AG04450 (cell line): ENCODE measurements at regions not wholly inside any gene's neighbourhood (a gene's known extent, or its start where the extent isn't known, plus 50 kb on each side); places are given as distances from the start of the nearest gene placed in this dataset.

ENCODE experiments used
- CTCF ChIA-PET: fragments of 300-600, 350-600 bp; formaldehyde crosslinking; extraction: SDS; loops from one replicate; lab custom pipeline; 2022; ENCODE audit warnings: antibody characterized with exemption, inconsistent platforms; lab: Charles Lee
- POLR2A ChIA-PET: fragments of 350-600 bp; formaldehyde crosslinking; extraction: SDS; loops from one replicate; lab custom pipeline; 2021; ENCODE audit warnings: antibody characterized with exemption, inconsistent platforms; lab: Yijun Ruan, JAX
- DNase-seq: peaks from one replicate; pipeline ENCODE4 v3.0.0-alpha.2; 2011; ENCODE audit warnings: low read depth, low spot score
- H3K27ac ChIP-seq: one replicate; pipeline ENCODE4 v1.5.1; 2012; ENCODE audit warnings: low read depth, low read length, control low read depth
- H3K27me3 ChIP-seq: one replicate; pipeline ENCODE4 v1.6.0; 2012; ENCODE audit warnings: low read length; ENCODE audit not compliant: control insufficient read depth, insufficient read depth
- H3K4me3 ChIP-seq: 2 replicates; pipeline ENCODE4 v1.5.1; 2011; ENCODE audit warnings: mild to moderate bottlenecking, low read depth, low read length, control low read depth
- H3K9me3 ChIP-seq: 2 replicates; pipeline ENCODE4 v1.5.1; 2012; ENCODE audit warnings: low read length; ENCODE audit not compliant: control insufficient read depth, insufficient read depth
- CTCF ChIP-seq: IDR thresholded peaks from 2 replicates; pipeline ENCODE4 v1.5.1; 2011; ENCODE audit warnings: low read depth, low read length, control low read depth, inconsistent platforms

DNA sequence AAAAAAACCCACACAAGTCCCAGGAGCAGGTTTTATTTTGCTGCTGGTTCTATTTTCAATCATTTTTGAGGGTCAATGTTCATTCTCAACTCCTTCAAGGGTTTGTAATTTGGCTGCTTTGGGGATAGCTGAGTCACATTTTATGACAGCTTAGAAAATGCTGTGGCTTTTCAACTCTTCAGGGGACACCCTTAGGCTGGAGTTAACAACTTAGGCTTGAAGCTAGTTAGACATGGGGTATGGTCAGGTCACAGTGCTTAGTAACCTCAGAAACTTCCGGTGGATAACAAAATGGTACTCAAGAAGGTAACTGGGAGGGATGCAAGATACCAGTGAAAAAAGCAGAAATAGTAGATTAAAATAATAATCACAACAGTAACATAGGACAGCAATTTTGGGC, 308.8 kb downstream of the HHIPL2 start:
- H3K4me3 ChIP-seq = no peak overlapping the region
- no peak for TF ChIP-seq CTCF
- no peak overlapping the region for H3K27ac ChIP-seq
- DNase-seq = no peak
- H3K27me3 ChIP-seq = no peaks in the 10 kb centered on the region
- CTCF ChIA-PET = interaction anchor here (0.7 kb wide), 1 partner anchor 219 kb away, joined by 3 read pairs; no protein-coding TSS in a partner anchor
- POLR2A ChIA-PET = no interaction called here
- no peaks in the 10 kb centered on the region for H3K9me3 ChIP-seq

- no peak for TF ChIP-seq CTCF
- CTCF ChIA-PET = no interaction called here
- H3K4me3 ChIP-seq = no peak overlapping the region
These were observed 313.6 kb downstream of the HHIPL2 start for GRCh38 chr1:222234351-222234750.

DNA sequence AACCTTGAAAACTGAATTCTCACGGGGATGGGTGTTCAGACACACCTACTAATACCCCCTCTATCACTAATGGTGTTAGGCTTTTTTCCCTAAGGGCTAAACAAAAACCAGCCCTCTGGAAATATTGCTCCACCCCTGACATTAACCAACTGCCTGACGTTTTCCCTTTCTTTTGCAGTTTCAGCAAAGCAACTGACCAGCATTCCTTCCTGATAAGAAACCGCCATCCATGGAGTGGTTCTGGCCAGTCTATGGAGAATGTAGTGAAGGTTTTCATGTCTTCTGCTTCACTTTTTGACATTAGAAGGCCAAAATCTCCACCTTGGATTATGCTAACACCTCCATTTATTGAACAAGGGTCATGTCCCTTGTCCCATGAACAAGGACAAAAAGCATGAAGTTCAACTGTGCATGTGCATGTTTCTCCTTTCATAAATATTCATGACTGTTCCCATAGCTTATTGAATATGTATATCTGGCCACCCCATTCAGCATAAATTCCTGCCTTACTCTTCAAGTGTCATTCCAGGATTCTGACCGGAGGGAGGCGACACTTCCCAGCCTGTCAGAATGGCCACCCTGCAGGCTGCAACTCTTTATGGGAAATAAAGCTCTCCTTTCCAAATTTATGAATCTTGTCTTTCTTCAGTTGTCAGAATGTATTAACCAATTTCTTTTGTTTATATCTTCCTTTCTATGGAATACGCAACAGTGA, 314.3 kb downstream of the HHIPL2 start:
- CTCF ChIA-PET = no interaction called here
- no peak for DNase-seq
- Histone ChIP-seq H3K4me3 (no peak overlapping the region), H3K9me3 (no peaks in the 10 kb centered on the region), H3K27me3 (no peaks in the 10 kb centered on the region), H3K27ac (no peak overlapping the region)
- POLR2A ChIA-PET = no interaction called here
- TF ChIP-seq CTCF = no peak

More at GRCh38 chr1:222234351-222234750, 313.6 kb downstream of the HHIPL2 start:
- no peak overlapping the region for H3K27ac ChIP-seq
- DNase-seq = no peak
- H3K9me3 ChIP-seq = no peaks in the 10 kb centered on the region
- H3K27me3 ChIP-seq = no peaks in the 10 kb centered on the region
- POLR2A ChIA-PET = no interaction called here

DNA sequence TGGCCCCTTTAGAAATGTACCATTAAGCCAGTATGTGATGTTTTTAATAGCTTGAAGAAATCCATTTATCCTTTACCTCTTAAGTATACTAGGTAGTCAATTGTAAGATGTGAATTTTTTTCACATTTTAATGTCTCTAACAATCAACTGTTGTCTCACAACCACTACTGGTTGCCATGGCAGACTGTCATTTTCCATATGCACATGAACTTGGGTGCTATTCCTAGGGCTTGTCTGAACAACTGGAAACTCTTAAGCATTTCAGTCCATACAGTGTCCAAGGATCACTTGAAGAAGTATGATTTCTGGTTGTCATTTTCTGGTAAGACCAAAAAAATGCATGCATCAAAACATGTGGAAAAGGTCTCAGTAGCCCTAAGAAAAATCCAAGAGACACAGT, 315.1 kb downstream of the HHIPL2 start:
- Histone ChIP-seq H3K27ac (no peak overlapping the region), H3K4me3 (no peak overlapping the region), H3K27me3 (no peaks in the 10 kb centered on the region), H3K9me3 (no peaks in the 10 kb centered on the region)
- ChIA-PET POLR2A (no interaction called here), CTCF (interaction anchor here (0.7 kb wide), 1 partner anchor 223 kb away, joined by 3 read pairs; no protein-coding TSS in a partner anchor)
- no peak for TF ChIP-seq CTCF
- DNase-seq = no peak

DNA sequence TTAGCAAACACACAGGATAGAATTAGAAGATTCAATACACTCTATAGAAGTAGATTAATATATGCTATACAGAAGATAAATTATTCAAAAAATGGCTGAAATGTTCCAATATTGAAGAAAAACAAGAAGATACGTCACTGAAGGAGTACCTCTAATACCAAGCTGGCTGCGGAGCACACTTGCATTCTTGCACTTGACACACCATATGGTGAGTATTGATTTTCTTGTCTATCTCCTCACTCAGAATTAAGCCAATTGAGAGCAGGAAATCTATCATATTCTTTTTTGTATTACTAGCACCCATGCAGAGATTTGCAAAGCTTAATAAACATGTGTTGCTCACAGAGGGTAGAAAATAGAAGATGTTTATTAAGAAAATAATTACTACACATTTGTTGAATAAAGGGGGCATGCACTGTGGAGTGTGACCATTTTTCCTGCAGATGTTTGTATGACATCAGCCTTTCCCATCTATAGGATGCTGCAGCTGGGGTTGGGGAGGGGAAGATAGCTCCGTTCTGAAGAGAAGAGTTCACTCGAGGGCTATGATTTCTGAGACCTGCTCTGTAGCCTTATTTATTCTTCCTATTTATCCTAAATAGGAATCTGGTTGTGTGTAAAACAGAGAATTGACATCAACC, 318.1 kb downstream of the HHIPL2 start:
- no peak overlapping the region for H3K27ac ChIP-seq
- CTCF ChIA-PET = interaction anchor here (1.5 kb wide), 1 partner anchor 226 kb away, joined by 3 read pairs; no protein-coding TSS in a partner anchor
- POLR2A ChIA-PET = no interaction called here

More for the DNA sequence above, 318.1 kb downstream of the HHIPL2 start:
- Histone ChIP-seq H3K9me3 (no peaks in the 10 kb centered on the region; the same call in 1 of the 2 replicates), H3K4me3 (no peak overlapping the region), H3K27me3 (no peaks in the 10 kb centered on the region)
- no peak for DNase-seq
- no peak for TF ChIP-seq CTCF
